K562 (cell line): ENCODE measurements at regions not wholly inside any gene's neighbourhood (a gene's known extent, or its start where the extent isn't known, plus 50 kb on each side); places are given as distances from the start of the nearest gene placed in this dataset.

ENCODE experiments used
- ATAC-seq: fragments of 200-7000 bp; cut with Tn5 transposase; 3 replicates; pipeline ENCODE4 v1.9.1; 2020; ENCODE audit warnings: moderate library complexity
- BruUV-seq: library from RNA; stranded (reverse); fragments of 400-500 nt; replicated peaks from 2 replicates; lab custom pipeline; 2021; lab: Mats Ljungman, UMichigan
- CTCF ChIA-PET: fragments of 300-600 bp; formaldehyde crosslinking; extraction: SDS; loops from one replicate; lab custom pipeline; 2021; ENCODE audit warnings: low intra/inter-chr PET ratio; lab: Yijun Ruan, JAX
- POLR2A ChIA-PET: fragments of 300-600, 350-650 bp; sonication (Branson Sonifier 250); formaldehyde crosslinking; extraction: SDS; loops from one replicate; lab custom pipeline; 2021; ENCODE audit warnings: antibody characterized with exemption, inconsistent platforms; lab: Yijun Ruan, JAX
- DNase-seq, 4 experiments: peaks; one replicate each; pipeline versions ENCODE4 v3.0.0 to v3.0.0-alpha.2; 2011 to 2018; ENCODE audit warnings: low spot score in 3 of 4, mixed read lengths in 3 of 4; ENCODE audit errors: extremely low read depth in 1 of 4
- FAIRE-seq: peaks from 2 replicates; lab custom pipeline; 2011; peaks lifted over from hg19 to GRCh38; lab: Jason Lieb, UNC
- H2AFZ ChIP-seq: 2 replicates; pipeline ENCODE4 v1.6.0; 2011; ENCODE audit warnings: low read depth, low read length, control low read depth, inconsistent platforms
- H3K27ac ChIP-seq: fragments of 200-600 bp; 3 replicates; pipeline ENCODE4 v1.8.0; 2011; ENCODE audit warnings: low read depth, mild to moderate bottlenecking, control low read depth, inconsistent platforms, low read length, moderate library complexity, mixed read lengths; ENCODE audit errors: extremely low read depth
- H3K27me3 ChIP-seq, 2 experiments: fragments of 300-600 bp in 1 of 2; 2 replicates in 1 of 2; 3 replicates in 1 of 2; pipeline versions ENCODE4 v1.6.0 to v1.8.0; 2011; ENCODE audit warnings: inconsistent platforms in 2 of 2, low read length in 2 of 2, mild to moderate bottlenecking in 1 of 2, mixed read lengths in 1 of 2, moderate library complexity in 1 of 2; ENCODE audit not compliant: control insufficient read depth in 2 of 2, insufficient read depth in 2 of 2
- H3K36me3 ChIP-seq: fragments of 300-600 bp; 3 replicates; pipeline ENCODE4 v1.8.0; 2011; ENCODE audit warnings: mild to moderate bottlenecking, low read length, inconsistent platforms; ENCODE audit not compliant: control insufficient read depth, insufficient read depth
- H3K4me1 ChIP-seq, 2 experiments: fragments of 200-600 bp in 1 of 2; replicated peaks in 1 of 2; 2 replicates in 1 of 2; 3 replicates in 1 of 2; pipeline versions ENCODE4 v1.5.1 to v1.8.0; 2011; ENCODE audit warnings: inconsistent platforms in 2 of 2, low read length in 2 of 2, mild to moderate bottlenecking in 1 of 2, mixed read lengths in 1 of 2, moderate library complexity in 1 of 2; ENCODE audit not compliant: control insufficient read depth in 2 of 2, insufficient read depth in 2 of 2
- H3K4me2 ChIP-seq: 2 replicates; pipeline ENCODE4 v1.6.1; 2011; ENCODE audit warnings: low read length, control low read depth, inconsistent platforms, mixed read lengths; ENCODE audit not compliant: insufficient read depth
- H3K4me3 ChIP-seq: fragments of 200-600 bp; sonication (generic), shearing (Covaris generic); 2 replicates; pipeline ENCODE4 v1.5.1; 2016; ENCODE audit warnings: control low read depth, inconsistent platforms
- H3K79me2 ChIP-seq: fragments of 200-600 bp; 3 replicates; pipeline ENCODE4 v1.8.0; 2011; ENCODE audit warnings: low read length, inconsistent platforms; ENCODE audit not compliant: control insufficient read depth, insufficient read depth
- H3K9ac ChIP-seq, 2 experiments: 2 replicates each; pipeline versions ENCODE4 v1.6.0 to v1.6.1; 2011; ENCODE audit warnings: low read depth in 2 of 2, low read length in 2 of 2, control low read depth in 1 of 2, inconsistent platforms in 1 of 2, mild to moderate bottlenecking in 1 of 2, mixed read lengths in 1 of 2; ENCODE audit not compliant: insufficient read depth in 1 of 2
- H3K9me1 ChIP-seq: one replicate; pipeline ENCODE4 v1.6.0; 2011; ENCODE audit warnings: inconsistent platforms, mild to moderate bottlenecking, low read length, moderate library complexity; ENCODE audit not compliant: control insufficient read depth, insufficient read depth
- H3K9me3 ChIP-seq: replicated peaks from 2 replicates; pipeline ENCODE4 v1.5.1; 2011; ENCODE audit warnings: low read depth, low read length, inconsistent platforms; ENCODE audit not compliant: control insufficient read depth, insufficient read depth
- H4K20me1 ChIP-seq: replicated peaks from 2 replicates; pipeline ENCODE4 v1.6.1; 2011; ENCODE audit warnings: low read length, inconsistent platforms, mixed read lengths; ENCODE audit not compliant: control insufficient read depth, insufficient read depth
- CEBPG ChIP-seq, 3 experiments: fragments of 200-800 bp in 1 of 3; sonication (Bioruptor generic) in 1 of 3; sonication (generic) in 1 of 3; formaldehyde crosslinking in 1 of 3; IDR thresholded peaks in 2 of 3; conservative IDR thresholded peaks in 1 of 3; 2 replicates each; pipeline versions ENCODE4 v1.6.1 to v1.8.0; 2016 to 2022; ENCODE audit warnings: missing compliant biosample characterization in 2 of 3, missing genetic modification characterization in 2 of 3, mild to moderate bottlenecking in 1 of 3, missing genetic modification reagents in 1 of 3
- ESRRB ChIP-seq: fragments of 250-450 bp; sonication (Bioruptor Pico); IDR thresholded peaks from 2 replicates; pipeline ENCODE4 v1.5.0; 2020; ENCODE audit warnings: mild to moderate bottlenecking, moderate library complexity, borderline replicate concordance
- HOXB6 ChIP-seq: fragments of 250-450 bp; sonication (Bioruptor Pico); IDR thresholded peaks from 2 replicates; pipeline ENCODE4 v1.5.1; 2022; ENCODE audit warnings: mild to moderate bottlenecking, borderline replicate concordance
- KAT8 ChIP-seq: fragments of 450-650 bp; IDR thresholded peaks from 2 replicates; pipeline ENCODE4 v1.6.1; 2016; ENCODE audit warnings: low read depth, mild to moderate bottlenecking
- MBD2 ChIP-seq: sonication (generic); IDR thresholded peaks from 2 replicates; pipeline ENCODE4 v1.6.1; 2016; ENCODE audit warnings: low read depth, borderline replicate concordance
- MYNN ChIP-seq, 2 experiments: sonication (generic); formaldehyde crosslinking in 1 of 2; IDR thresholded peaks; 2 replicates each; pipeline versions ENCODE4 v1.5.0 to v1.6.1; 2016 to 2020; ENCODE audit warnings: antibody characterized with exemption in 1 of 2, missing genetic modification reagents in 1 of 2
- PTRF ChIP-seq: fragments of 450-650 bp; IDR thresholded peaks from 2 replicates; pipeline ENCODE4 v1.6.1; 2016; ENCODE audit warnings: mild to moderate bottlenecking, missing genetic modification characterization, missing compliant biosample characterization
- RBM22 ChIP-seq: fragments of 200-400 bp; formaldehyde crosslinking; IDR thresholded peaks from 2 replicates; pipeline ENCODE4 v1.6.1; 2018; ENCODE audit warnings: low read length, low read depth; ENCODE audit not compliant: poor library complexity, severe bottlenecking
- RBM39 ChIP-seq: fragments of 200-400 bp; formaldehyde crosslinking; optimal IDR thresholded peaks from 2 replicates; pipeline ENCODE3; 2018; ENCODE audit warnings: low read depth, low read length
- RUNX1 ChIP-seq: sonication (generic); IDR thresholded peaks from 2 replicates; pipeline ENCODE4 v1.6.1; 2016; ENCODE audit warnings: antibody characterized with exemption, low read depth
- TEAD2 ChIP-seq: fragments of 450-650 bp; IDR thresholded peaks from 2 replicates; pipeline ENCODE4 v1.6.1; 2016; ENCODE audit warnings: missing genetic modification characterization, control low read depth, missing compliant biosample characterization
- ZNF280A ChIP-seq: fragments of 450-650 bp; IDR thresholded peaks from 2 replicates; pipeline ENCODE4 v1.6.1; 2018; ENCODE audit warnings: mild to moderate bottlenecking, low read depth; ENCODE audit not compliant: partially characterized antibody
- ZNF561 ChIP-seq: fragments of 450-650 bp; formaldehyde crosslinking; conservative IDR thresholded peaks from 2 replicates; pipeline ENCODE4 v1.4.0; 2020; ENCODE audit warnings: mild to moderate bottlenecking, moderate library complexity
- ZNF589 ChIP-seq: fragments of 200-800 bp; sonication (Bioruptor generic); IDR thresholded peaks from 2 replicates; pipeline ENCODE4 v1.6.1; 2016; ENCODE audit warnings: low read depth, missing genetic modification characterization, missing compliant biosample characterization
- ZSCAN29 ChIP-seq: fragments of 450-650 bp; IDR thresholded peaks from 2 replicates; pipeline ENCODE4 v1.6.1; 2017
- WGBS: fragments of 100-300 bp; shearing (Covaris generic); methylation state at CpG from one replicate; pipeline ENCODE4 v1.1.6; 2016; ENCODE audit warnings: low coverage, mixed read lengths; ENCODE audit not compliant: insufficient coverage; ENCODE audit errors: missing lambda C conversion rate; 5-methylcytosine and 5-hydroxymethylcytosine counted together
- in situ Hi-C: fragments of 300-500 bp; cut with MboI; formaldehyde crosslinking; loops from 4 replicates; pipeline ENCODE4 v1.15.0; 2018; ENCODE audit warnings: inconsistent platforms, mixed read lengths
- intact Hi-C: fragments of 100-400 bp; cut with micrococcal nuclease; formaldehyde crosslinking; loops from 2 replicates; pipeline ENCODE4 v1.14.2; 2022

DNA sequence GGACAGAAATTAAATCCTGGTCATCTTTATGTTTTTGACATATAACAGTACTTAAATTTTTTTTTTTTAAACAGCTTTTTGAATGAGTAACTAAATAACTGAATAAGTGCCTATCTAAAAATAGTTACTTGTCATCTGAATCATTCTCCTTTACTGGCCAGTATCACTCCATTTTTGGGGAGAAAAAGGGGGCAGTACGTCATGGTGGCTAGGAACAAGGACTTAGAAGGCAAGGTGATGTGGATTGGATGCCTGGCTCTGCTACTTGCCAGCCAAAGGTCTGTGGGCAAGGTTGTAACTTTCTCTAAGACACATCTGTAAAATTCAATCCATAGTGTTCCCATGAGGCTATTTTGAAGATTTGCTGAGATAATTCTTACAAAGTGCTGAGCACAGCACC is 220.4 kb upstream of the DEPDC1 start:
- Histone ChIP-seq H3K9me3 (no peaks in the 10 kb centered on the region), H2AFZ (no peak overlapping the region), H3K27me3 (no peaks in the 10 kb centered on the region), H3K27ac (no peak overlapping the region), H3K79me2 (no peaks in the 10 kb centered on the region), H4K20me1 (no peaks in the 10 kb centered on the region), H3K4me2 (no peak overlapping the region), H3K9ac (no peak overlapping the region), H3K9me1 (no peaks in the 10 kb centered on the region), H3K36me3 (no peaks in the 10 kb centered on the region), H3K4me1 (no peaks in the 10 kb centered on the region), H3K4me3 (no peak overlapping the region)
- intact Hi-C loops, result no loop called here
- no peak for FAIRE-seq
- 0% methylated on average over 1 of the region's 1 CpG for WGBS
- in situ Hi-C loops, result no loop called here
- DNase-seq, result no peak
- POLR2A ChIA-PET, result no interaction called here
- ATAC-seq, result no peak
- no TSS peak for BruUV-seq
- CTCF ChIA-PET, result no interaction called here
- no peak for TF ChIP-seq MBD2
- no peak for TF ChIP-seq ZNF561 (CRISPR knock-in tag)
- no peak for TF ChIP-seq ZNF280A
- no peak for TF ChIP-seq RUNX1
- no peak for TF ChIP-seq RBM39
- TF ChIP-seq PTRF (tag), result no peak
- no peak for TF ChIP-seq MYNN (IDR thresholded peaks at IDR 0.05)
- no peak for TF ChIP-seq MYNN (CRISPR knock-in tag; IDR thresholded peaks at IDR 0.05)
- TF ChIP-seq ZNF589, result no peak
- no peak for TF ChIP-seq RBM22
- no peak for TF ChIP-seq ESRRB (CRISPR knock-in tag)
- no peak for TF ChIP-seq KAT8
- no peak for TF ChIP-seq CEBPG (CRISPR knock-in tag; IDR thresholded peaks at IDR 0.05)
- TF ChIP-seq CEBPG (tag; conservative IDR thresholded peaks at IDR 0.05 in 1 of 2, IDR thresholded peaks at IDR 0.05 in 1 of 2), result no peak
- TF ChIP-seq ZSCAN29, result no peak
- no peak for TF ChIP-seq TEAD2 (tag)
- TF ChIP-seq HOXB6, result no peak
